HUES64 (cell line): ENCODE measurements at regions not wholly inside any gene's neighbourhood (a gene's known extent, or its start where the extent isn't known, plus 50 kb on each side); places are given as distances from the start of the nearest gene placed in this dataset.

Source experiments
- H3K27ac ChIP-seq: 2 replicates; pipeline ENCODE4 v1.7.0; 2013; ENCODE audit warnings: low read depth, low read length, inconsistent platforms
- H3K27me3 ChIP-seq: 2 replicates; pipeline ENCODE4 v1.6.1; 2013; ENCODE audit warnings: mild to moderate bottlenecking, low read length; ENCODE audit not compliant: insufficient read depth
- H3K36me3 ChIP-seq: 2 replicates; pipeline ENCODE4 v1.6.1; 2013; ENCODE audit warnings: mild to moderate bottlenecking, low read length; ENCODE audit not compliant: insufficient read depth
- H3K4me1 ChIP-seq: 2 replicates; pipeline ENCODE4 v1.6.1; 2013; ENCODE audit warnings: mild to moderate bottlenecking, low read length, moderate library complexity; ENCODE audit not compliant: insufficient read depth
- H3K4me3 ChIP-seq: 2 replicates; pipeline ENCODE4 v1.5.1; 2013; ENCODE audit warnings: mild to moderate bottlenecking, low read length, moderate library complexity
- H3K9ac ChIP-seq: 2 replicates; pipeline ENCODE4 v1.6.1; 2013; ENCODE audit warnings: mild to moderate bottlenecking, low read depth, low read length
- H3K9me3 ChIP-seq: 2 replicates; pipeline ENCODE4 v1.6.1; 2013; ENCODE audit warnings: low read depth, low read length; ENCODE audit not compliant: insufficient read depth
- WGBS: fragments of 150-250, 120-280 bp; methylation state at CpG from one replicate; pipeline ENCODE4 v1.1.7; 2013; ENCODE audit warnings: missing lambda C conversion rate; 5-methylcytosine and 5-hydroxymethylcytosine counted together

DNA sequence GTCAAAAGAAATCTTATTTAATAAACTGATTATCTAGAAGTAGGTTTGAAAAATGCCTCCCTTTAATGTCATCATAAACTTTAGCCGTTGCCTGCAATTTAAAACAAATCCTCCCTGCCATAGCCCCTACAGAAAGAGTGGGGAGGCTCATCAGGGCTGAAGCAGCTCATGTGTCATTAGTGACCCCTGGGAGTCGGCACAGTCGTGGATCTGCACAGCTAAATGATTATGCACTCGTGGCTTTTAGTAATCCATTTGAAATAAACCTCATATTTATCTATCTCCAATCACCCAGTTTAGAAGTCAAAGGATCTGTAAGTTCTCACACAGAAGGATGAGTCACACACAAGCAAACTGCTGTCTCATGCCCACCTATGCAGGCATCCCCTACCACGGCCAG, 277.3 kb downstream of the SS18 start:
- Histone ChIP-seq H3K27ac (no peak overlapping the region), H3K4me3 (no peak overlapping the region), H3K9me3 (no peaks in the 10 kb centered on the region), H3K9ac (no peak overlapping the region), H3K36me3 (no peaks in the 10 kb centered on the region), H3K27me3 (no peaks in the 10 kb centered on the region), H3K4me1 (no peaks in the 10 kb centered on the region)
- 86% methylated on average over 5 of the region's 5 CpGs for WGBS

DNA sequence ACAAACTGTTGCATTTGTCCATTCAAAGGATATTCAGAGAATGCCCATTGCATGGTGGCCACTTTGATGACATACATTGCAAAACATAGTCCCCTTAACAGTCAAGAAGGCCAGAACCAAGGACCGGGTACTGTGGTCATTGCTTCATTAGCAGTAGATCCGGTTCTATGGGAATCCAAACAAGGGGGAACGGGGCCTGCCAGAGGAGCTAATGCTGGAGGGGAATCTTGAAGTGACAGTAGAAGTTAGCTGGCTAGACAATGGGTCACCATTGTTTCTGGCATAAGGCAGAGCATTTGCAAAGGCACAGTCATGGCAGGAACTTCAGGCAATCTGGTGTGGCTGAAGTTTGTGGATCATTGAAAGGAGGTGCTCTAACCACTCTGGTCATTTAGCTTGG, 279.7 kb downstream of the SS18 start:
- no peaks in the 10 kb centered on the region for H3K4me1 ChIP-seq
- no peaks in the 10 kb centered on the region for H3K27me3 ChIP-seq
- no peak overlapping the region for H3K27ac ChIP-seq
- no peak overlapping the region for H3K9ac ChIP-seq
- WGBS, result 94% methylated on average over 3 of the region's 3 CpGs
- H3K36me3 ChIP-seq, result no peaks in the 10 kb centered on the region
- no peaks in the 10 kb centered on the region for H3K9me3 ChIP-seq
- no peak overlapping the region for H3K4me3 ChIP-seq

DNA sequence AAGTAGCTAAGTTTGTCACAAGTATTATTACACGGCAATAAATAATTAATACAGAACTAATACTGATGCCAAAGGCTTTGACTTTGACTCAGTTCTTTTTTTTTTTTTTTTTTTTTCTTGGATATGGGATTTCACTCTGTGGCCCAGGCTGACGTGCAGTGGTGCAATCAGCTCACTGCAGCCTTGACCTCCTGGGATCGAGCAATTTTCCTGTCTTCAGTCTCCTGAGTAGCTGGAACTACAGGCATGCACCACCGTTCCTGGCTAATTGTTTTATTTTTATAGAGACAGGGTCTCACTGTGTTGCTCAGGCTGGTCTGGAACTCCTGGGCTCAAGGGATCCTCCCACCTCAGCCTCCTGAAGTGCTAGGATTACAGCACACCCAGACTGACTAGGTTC, 284.5 kb downstream of the SS18 start:
- no peak overlapping the region for H3K4me3 ChIP-seq
- no peaks in the 10 kb centered on the region for H3K27me3 ChIP-seq
- no peaks in the 10 kb centered on the region for H3K36me3 ChIP-seq
- no peaks in the 10 kb centered on the region for H3K9me3 ChIP-seq
- no peak overlapping the region for H3K9ac ChIP-seq
- H3K4me1 ChIP-seq, result no peaks in the 10 kb centered on the region
- WGBS, result 91% methylated on average over 3 of the region's 4 CpGs
- H3K27ac ChIP-seq, result no peak overlapping the region

DNA sequence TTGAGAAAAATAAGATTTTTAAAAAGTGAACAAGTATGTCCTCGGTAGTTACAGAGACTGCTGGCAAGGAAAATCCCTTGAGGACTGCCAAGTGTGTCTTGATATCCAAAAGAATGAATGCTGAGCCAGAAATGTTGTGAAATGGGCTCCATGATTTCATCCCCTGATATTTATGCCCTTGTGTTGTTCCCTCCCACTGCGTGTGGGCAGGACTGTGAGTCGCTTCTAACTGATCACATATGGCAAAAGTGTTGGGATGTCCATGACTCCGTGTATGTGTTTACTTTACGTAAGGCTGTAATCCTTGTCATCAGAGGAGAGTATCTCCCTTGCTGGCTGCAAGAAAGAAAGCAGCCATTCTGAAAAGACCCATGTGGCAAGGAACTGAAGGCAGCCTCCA, 285.1 kb downstream of the SS18 start:
- Histone ChIP-seq H3K9ac (no peak overlapping the region), H3K4me1 (no peaks in the 10 kb centered on the region), H3K9me3 (no peaks in the 10 kb centered on the region), H3K27ac (no peak overlapping the region), H3K4me3 (no peak overlapping the region), H3K27me3 (no peaks in the 10 kb centered on the region), H3K36me3 (no peaks in the 10 kb centered on the region)
- WGBS, result 95% methylated on average over 5 of the region's 5 CpGs

DNA sequence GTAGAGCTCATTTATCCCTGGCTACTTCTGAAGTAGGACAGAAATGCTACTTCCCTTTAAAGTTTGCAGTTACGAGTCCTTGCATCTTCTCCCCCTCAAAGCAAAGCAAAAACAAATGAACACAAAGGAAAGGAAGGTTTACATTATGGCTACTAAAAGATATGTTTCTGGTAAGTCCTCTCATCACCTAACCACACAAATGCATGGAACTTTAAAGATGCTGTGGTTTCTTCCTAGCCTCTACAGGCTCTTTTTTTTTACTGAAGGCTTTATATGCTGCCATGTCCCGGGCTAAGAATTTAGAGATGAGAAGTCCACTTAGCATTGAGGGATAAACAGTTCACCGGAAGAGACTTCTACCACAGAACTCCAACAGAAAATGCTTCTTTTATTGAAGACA, 291.2 kb downstream of the SS18 start:
- H3K27me3 ChIP-seq, result no peaks in the 10 kb centered on the region
- H3K27ac ChIP-seq, result no peak overlapping the region
- H3K9me3 ChIP-seq, result no peaks in the 10 kb centered on the region
- no peak overlapping the region for H3K4me3 ChIP-seq
- no peaks in the 10 kb centered on the region for H3K36me3 ChIP-seq
- no peak overlapping the region for H3K9ac ChIP-seq
- H3K4me1 ChIP-seq, result no peaks in the 10 kb centered on the region
- WGBS, result 94% methylated on average over 2 of the region's 3 CpGs

DNA sequence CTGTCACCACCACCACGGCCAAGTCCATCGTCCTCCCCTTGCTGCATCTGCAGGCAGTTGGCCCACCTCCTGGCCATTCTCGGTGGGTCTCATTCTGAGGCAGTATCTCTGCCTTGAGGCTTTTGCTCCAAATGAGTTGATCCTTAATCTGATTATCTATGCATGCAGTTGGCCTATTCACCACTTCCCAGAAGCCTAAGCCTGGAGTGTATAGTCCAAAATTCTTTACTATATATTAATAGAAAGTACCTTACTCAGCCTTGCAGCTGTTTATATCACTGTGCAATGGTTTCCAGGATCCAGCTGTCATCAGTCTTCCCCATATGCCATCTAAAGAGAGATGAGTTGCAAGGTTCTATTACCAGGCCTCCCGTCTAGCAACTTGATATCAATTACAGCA, 292.4 kb downstream of the SS18 start:
- H3K36me3 ChIP-seq, result no peaks in the 10 kb centered on the region
- H3K4me3 ChIP-seq, result no peak overlapping the region
- no peaks in the 10 kb centered on the region for H3K27me3 ChIP-seq
- no peaks in the 10 kb centered on the region for H3K9me3 ChIP-seq
- WGBS, result 98% methylated on average over 3 of the region's 4 CpGs
- no peaks in the 10 kb centered on the region for H3K4me1 ChIP-seq
- H3K27ac ChIP-seq, result no peak overlapping the region
- no peak overlapping the region for H3K9ac ChIP-seq

DNA sequence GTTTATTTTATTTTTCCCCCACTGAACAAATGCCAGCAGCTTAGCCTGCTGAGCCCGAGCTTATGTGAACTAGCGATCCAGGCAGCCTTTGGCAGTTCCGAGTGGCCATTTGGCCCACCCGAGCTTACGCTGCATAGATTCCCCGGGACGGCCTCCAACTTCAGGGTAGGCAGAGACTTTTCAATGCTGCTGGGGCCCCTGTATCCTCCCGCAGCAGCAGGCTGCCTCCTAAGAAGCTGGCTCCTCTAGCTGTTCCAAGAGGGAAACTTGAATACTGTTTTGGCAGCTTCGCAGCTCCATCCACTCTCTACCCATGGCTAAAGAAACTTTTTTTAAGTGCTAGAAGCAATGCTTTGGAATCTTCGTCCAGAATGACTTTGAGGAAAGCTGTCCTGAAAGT, 295.2 kb downstream of the SS18 start:
- WGBS, result 92% methylated on average over 10 of the region's 10 CpGs

DNA sequence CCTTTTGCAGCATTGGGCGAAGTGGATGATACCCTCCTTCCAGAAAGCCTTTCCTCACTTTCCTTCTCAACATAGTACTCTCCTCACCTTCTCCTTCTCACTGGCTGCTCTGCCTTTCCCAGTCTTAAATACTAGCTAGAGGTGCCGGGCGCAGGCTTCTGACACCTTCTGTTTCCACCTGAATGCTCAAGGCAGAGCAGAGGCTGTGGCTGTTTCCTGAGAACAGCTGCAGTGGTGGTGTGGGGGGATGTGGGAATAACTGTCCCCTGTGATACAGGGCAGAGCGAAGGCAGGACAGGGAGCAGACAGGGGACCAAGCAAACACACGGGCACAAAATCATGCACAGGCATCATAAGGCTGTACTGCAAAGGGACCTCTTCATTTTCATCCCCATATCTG, 303.1 kb downstream of the SS18 start:
- WGBS, result 94% methylated on average over 5 of the region's 5 CpGs
- Histone ChIP-seq H3K27me3 (no peaks in the 10 kb centered on the region), H3K9me3 (no peaks in the 10 kb centered on the region), H3K4me1 (no peaks in the 10 kb centered on the region), H3K36me3 (no peaks in the 10 kb centered on the region), H3K4me3 (no peak overlapping the region), H3K9ac (no peak overlapping the region), H3K27ac (no peak overlapping the region)

More for the DNA sequence above, 295.2 kb downstream of the SS18 start:
- H3K9ac ChIP-seq, result no peak overlapping the region
- no peaks in the 10 kb centered on the region for H3K36me3 ChIP-seq
- H3K27ac ChIP-seq, result no peak overlapping the region
- H3K9me3 ChIP-seq, result no peaks in the 10 kb centered on the region
- H3K4me3 ChIP-seq, result no peak overlapping the region
- no peaks in the 10 kb centered on the region for H3K4me1 ChIP-seq
- no peaks in the 10 kb centered on the region for H3K27me3 ChIP-seq

DNA sequence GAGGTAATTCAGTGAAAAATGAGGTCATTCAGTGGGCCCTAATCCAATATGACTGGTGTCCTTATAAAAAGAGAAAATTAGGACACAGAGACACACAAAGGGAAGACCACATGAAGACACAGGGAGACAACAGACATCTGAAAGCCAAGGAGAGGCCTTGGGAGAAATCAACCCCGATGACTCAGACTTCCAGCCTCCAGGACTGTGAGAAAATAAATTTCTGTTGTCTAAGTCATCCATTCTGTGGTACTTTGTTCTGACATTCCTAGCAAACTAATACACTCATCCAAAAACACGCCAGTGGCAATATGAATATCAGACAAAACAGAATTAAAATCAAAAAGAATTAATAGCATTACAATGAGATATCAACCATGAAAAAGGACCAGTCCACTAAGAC, 303.7 kb downstream of the SS18 start:
- Histone ChIP-seq H3K27ac (no peak overlapping the region), H3K4me1 (no peaks in the 10 kb centered on the region), H3K4me3 (no peak overlapping the region), H3K27me3 (no peaks in the 10 kb centered on the region), H3K9ac (no peak overlapping the region), H3K36me3 (no peaks in the 10 kb centered on the region), H3K9me3 (no peaks in the 10 kb centered on the region)
- WGBS, result 100% methylated on average over 2 of the region's 2 CpGs

DNA sequence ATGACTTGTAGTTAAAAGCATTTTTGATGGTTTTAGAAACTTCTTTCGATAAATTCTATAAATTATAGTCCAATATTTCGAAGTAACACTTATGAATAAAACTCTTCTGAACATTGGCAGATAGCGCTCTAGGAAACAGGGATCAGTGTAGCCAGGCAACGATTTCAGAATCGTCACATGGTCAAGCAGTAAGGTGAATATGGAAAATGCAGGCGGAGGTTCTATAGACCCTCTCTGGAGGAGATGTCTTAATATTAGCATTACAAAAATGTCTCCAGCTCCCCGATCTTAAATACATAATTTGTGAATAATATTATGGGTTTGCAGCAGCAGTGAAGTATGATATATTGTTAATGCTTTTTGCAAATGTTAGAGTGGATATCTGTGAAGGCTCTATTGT, 310.3 kb downstream of the SS18 start:
- H3K27me3 ChIP-seq, result no peaks in the 10 kb centered on the region
- H3K36me3 ChIP-seq, result no peaks in the 10 kb centered on the region
- H3K4me1 ChIP-seq, result no peaks in the 10 kb centered on the region
- no peak overlapping the region for H3K4me3 ChIP-seq
- no peaks in the 10 kb centered on the region for H3K9me3 ChIP-seq
- 97% methylated on average over 6 of the region's 7 CpGs for WGBS
- H3K27ac ChIP-seq, result no peak overlapping the region
- H3K9ac ChIP-seq, result no peak overlapping the region

DNA sequence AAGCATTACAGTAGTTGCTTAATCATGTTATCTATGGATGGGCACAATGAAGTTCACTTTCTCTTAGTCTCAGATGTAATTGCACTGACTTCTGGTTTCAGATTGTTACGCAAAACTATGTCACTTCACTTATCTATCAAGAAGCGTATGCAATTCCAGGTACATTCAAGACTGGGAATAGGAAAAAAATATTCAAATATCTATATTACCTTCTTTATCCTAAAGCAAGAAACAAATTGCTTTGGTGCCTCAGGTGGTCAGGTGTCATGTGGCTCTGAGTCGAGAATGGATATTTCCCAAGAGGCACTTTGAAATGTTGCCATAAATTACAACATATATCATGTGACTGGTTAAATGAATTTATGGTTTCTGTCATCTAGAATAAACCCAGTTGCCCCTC, 318.6 kb downstream of the SS18 start:
- WGBS, result 93% methylated on average over 3 of the region's 3 CpGs
- Histone ChIP-seq H3K27me3 (no peaks in the 10 kb centered on the region), H3K9me3 (no peaks in the 10 kb centered on the region), H3K36me3 (no peaks in the 10 kb centered on the region), H3K4me1 (no peaks in the 10 kb centered on the region), H3K27ac (no peak overlapping the region), H3K4me3 (no peak overlapping the region), H3K9ac (no peak overlapping the region)

DNA sequence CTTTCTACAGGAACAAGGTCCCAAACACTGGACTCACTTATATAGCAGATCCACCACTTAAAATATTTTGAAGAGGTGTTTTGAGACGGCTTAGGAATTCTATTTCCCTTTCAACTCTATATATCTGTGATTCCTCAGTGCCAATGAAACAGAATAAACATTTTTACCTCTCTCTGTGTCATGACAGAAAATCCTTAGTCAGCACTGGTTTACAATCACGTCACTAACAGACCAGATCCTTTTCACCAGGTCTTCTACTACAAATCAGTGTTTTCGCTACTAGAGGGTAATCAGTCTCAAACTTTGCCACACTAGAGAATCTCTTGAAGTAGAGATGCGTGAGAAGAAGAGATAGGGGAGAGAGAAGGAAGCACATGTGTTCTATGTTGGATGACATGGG, 325.6 kb downstream of the SS18 start:
- WGBS, result 97% methylated on average over 4 of the region's 4 CpGs
- Histone ChIP-seq H3K9ac (no peak overlapping the region), H3K4me1 (no peaks in the 10 kb centered on the region), H3K36me3 (no peaks in the 10 kb centered on the region), H3K27ac (no peak overlapping the region), H3K9me3 (no peaks in the 10 kb centered on the region), H3K4me3 (no peak overlapping the region), H3K27me3 (no peaks in the 10 kb centered on the region)
